ENCODE measurements at regions not wholly inside any gene's neighbourhood (a gene's known extent, or its start where the extent isn't known, plus 50 kb on each side); places are given as distances from the start of the nearest gene placed in this dataset.

GRCh38 chr4:184293552-184293951, 75.9 kb upstream of the ENPP6 start:
- Histone ChIP-seq H3K4me1 (no peaks in the 10 kb centered on the region), H3K27ac (no peak overlapping the region), H3K36me3 (ENCODE audit: insufficient read depth in 1 of 2, low read depth in 1 of 2) (no peaks in the 10 kb centered on the region), H3K4me3 (no peak overlapping the region), H3K9me3 (no peaks in the 10 kb centered on the region), H3K27me3 (ENCODE audit: insufficient read depth in 3 of 3, low read length in 2 of 3) (no peaks in the 10 kb centered on the region)
- intact Hi-C loops (cut with DNase I): no loop called here
- DNase-seq (no peak), ATAC-seq (no peak)
- 55 to 59% (median 57%) methylated on average over 6 of the region's 6 CpGs for WGBS, 3 donors
- TF ChIP-seq, protein P1, sequence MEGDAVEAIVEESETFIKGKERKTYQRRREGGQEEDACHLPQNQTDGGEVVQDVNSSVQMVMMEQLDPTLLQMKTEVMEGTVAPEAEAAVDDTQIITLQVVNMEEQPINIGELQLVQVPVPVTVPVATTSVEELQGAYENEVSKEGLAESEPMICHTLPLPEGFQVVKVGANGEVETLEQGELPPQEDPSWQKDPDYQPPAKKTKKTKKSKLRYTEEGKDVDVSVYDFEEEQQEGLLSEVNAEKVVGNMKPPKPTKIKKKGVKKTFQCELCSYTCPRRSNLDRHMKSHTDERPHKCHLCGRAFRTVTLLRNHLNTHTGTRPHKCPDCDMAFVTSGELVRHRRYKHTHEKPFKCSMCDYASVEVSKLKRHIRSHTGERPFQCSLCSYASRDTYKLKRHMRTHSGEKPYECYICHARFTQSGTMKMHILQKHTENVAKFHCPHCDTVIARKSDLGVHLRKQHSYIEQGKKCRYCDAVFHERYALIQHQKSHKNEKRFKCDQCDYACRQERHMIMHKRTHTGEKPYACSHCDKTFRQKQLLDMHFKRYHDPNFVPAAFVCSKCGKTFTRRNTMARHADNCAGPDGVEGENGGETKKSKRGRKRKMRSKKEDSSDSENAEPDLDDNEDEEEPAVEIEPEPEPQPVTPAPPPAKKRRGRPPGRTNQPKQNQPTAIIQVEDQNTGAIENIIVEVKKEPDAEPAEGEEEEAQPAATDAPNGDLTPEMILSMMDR (IDR thresholded peaks at IDR 0.05): no peak

DNA sequence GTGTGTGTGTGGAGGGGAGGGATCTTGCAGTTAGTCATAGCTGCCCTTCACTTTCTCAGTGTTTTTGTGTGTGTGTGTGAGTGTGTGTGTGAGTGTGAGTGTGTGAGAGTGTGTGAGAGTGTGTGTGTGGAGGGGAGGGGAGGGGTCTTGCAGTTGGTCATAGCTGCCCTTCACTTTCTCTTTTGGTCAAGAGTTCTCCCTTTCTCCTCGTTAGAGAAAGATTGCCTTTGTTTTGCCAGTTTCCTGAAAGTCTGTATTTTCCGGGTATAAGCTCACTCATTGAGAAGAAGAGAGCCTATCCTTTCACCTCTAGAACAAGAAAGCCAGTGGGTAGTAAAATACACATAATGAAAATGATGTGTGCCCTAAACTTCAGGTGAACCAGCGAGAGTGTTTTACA, 75.2 kb upstream of the ENPP6 start:
- ATAC-seq: no peak
- Histone ChIP-seq H3K4me3 (no peak overlapping the region), H3K27ac (no peak overlapping the region), H3K36me3 (ENCODE audit: insufficient read depth in 1 of 2, low read depth in 1 of 2) (no peaks in the 10 kb centered on the region), H3K4me1 (peaks cover 3% of the 10 kb centered on the region), H3K9me3 (no peaks in the 10 kb centered on the region), H3K27me3 (ENCODE audit: insufficient read depth in 3 of 3, low read length in 2 of 3) (no peaks in the 10 kb centered on the region)
- intact Hi-C loops (cut with DNase I): no loop called here
- TF ChIP-seq, protein P1 (IDR thresholded peaks at IDR 0.05): no peak
- no peak for DNase-seq
- 68 to 72% (median 70%) methylated on average over 3 of the region's 3 CpGs for WGBS, 3 donors

GRCh38 chr4:184292465-184292867, 74.8 kb upstream of the ENPP6 start:
- no peak overlapping the region for H3K27ac ChIP-seq
- H3K9me3 ChIP-seq: no peaks in the 10 kb centered on the region
- intact Hi-C loops (cut with DNase I): no loop called here
- peaks cover 7% of the 10 kb centered on the region for H3K4me1 ChIP-seq
- H3K4me3 ChIP-seq: no peak overlapping the region
- no peaks in the 10 kb centered on the region for H3K27me3 ChIP-seq (ENCODE audit: insufficient read depth in 3 of 3, low read length in 2 of 3)
- ATAC-seq (no peak), DNase-seq (no peak)
- TF ChIP-seq, protein P1 (IDR thresholded peaks at IDR 0.05): no peak
- 96% methylated on average over 3 of the region's 3 CpGs for WGBS, 3 donors
- H3K36me3 ChIP-seq (ENCODE audit: insufficient read depth in 1 of 2, low read depth in 1 of 2): no peaks in the 10 kb centered on the region

DNA sequence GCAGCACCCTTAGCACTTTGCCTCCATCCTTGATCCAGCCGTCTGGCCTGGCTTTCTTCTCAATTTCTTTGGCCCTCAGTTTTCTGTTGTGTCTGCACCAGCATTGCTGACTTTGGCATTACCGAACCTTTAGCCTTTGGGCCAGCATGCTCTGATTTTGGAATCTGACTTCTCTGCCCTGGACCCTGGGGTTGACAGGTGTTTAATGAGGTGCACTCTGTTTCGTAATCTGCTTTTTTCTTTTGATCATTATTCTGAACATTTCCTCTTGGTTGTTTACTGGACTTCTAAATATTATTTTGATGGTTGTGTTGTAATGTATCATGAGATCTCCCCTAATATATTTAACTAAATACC, 71.5 kb upstream of the ENPP6 start:
- Histone ChIP-seq H3K9me3 (no peaks in the 10 kb centered on the region), H3K36me3 (ENCODE audit: insufficient read depth in 1 of 2, low read depth in 1 of 2) (no peaks in the 10 kb centered on the region), H3K4me1 (peaks cover 11% of the 10 kb centered on the region), H3K27ac (no peak overlapping the region), H3K4me3 (no peak overlapping the region), H3K27me3 (ENCODE audit: insufficient read depth in 3 of 3, low read length in 2 of 3) (no peaks in the 10 kb centered on the region)
- no peak for DNase-seq
- no peak for ATAC-seq
- TF ChIP-seq, protein P1 (IDR thresholded peaks at IDR 0.05): no peak
- 80 to 87% (median 86%) methylated on average over 3 of the region's 3 CpGs for WGBS, 3 donors
- intact Hi-C loops (cut with DNase I): loop anchor here in 1 of 2 donors (5.0 kb wide), 1 partner anchor 183 kb away; the partner anchor contains the start of gene IRF2

DNA sequence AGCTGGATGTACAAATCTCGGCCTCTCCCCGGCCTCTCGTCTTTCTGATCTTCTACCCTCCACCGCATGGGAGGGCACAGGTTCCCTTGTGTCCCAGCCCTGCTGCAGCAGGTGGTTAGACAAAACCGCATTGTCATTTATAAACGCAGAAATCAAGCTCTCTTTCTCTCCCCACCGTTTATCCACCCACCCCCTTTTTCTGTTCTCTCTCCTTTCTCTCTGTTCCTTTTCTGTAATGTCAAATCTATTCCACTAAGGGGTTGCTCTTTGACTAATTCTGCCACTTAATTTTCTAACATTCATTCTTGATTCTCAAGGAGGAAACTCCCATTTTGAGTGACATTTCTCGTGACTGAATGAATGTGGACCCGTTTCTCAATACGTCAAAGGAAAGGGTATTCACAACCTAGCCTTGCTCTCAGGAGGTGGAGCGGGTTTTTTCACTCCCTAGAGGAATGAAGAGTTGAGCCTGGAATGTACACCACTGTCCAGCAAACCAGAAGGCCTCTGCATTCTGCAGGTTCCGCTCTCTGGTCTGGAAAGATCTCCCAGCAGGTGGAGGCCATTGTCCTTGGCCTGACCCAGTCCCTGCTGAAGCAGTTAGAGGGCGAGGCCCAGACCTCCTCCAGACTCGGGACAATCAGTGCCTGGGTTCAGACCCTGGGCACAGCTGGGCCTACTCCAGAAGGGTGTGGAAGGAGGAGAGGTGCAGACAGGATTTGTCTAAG, 70.9 kb upstream of the ENPP6 start:
- Histone ChIP-seq H3K9me3 (no peaks in the 10 kb centered on the region), H3K27ac (peak overlapping the region; percentile 50), H3K4me1 (peaks cover 11% of the 10 kb centered on the region), H3K27me3 (ENCODE audit: insufficient read depth in 3 of 3, low read length in 2 of 3) (no peaks in the 10 kb centered on the region), H3K36me3 (ENCODE audit: insufficient read depth in 1 of 2, low read depth in 1 of 2) (no peaks in the 10 kb centered on the region), H3K4me3 (no peak overlapping the region)
- ATAC-seq (peak; percentile 19 to 56 (median 26)), DNase-seq (no peak)
- WGBS, 3 donors: 57 to 73% (median 64%) methylated on average over 13 to 14 of the region's 14 CpGs
- intact Hi-C loops (cut with DNase I): loop anchor here in 1 of 2 donors (5.0 kb wide), 1 partner anchor 184 kb away; the partner anchor contains the start of gene IRF2
- TF ChIP-seq, protein P1 (IDR thresholded peaks at IDR 0.05): no peak
